GM12875 (cell line): ENCODE measurements at regions not wholly inside any gene's neighbourhood (a gene's known extent, or its start where the extent isn't known, plus 50 kb on each side); places are given as distances from the start of the nearest gene placed in this dataset.
"Not testable (repeated sequence)": the region's sequence is repeated elsewhere in the genome, so short reads cannot be mapped to it uniquely, and the experiment has no call there.

Source experiments
- H3K4me3 ChIP-seq: one replicate; pipeline ENCODE4 v1.5.1; 2011; ENCODE audit warnings: low read depth, low read length, control low read depth
- CTCF ChIP-seq: IDR thresholded peaks from 2 replicates; pipeline ENCODE4 v1.5.1; 2011; ENCODE audit warnings: low read depth, mild to moderate bottlenecking, control low read depth, inconsistent platforms, low read length, moderate library complexity, borderline replicate concordance; ENCODE audit not compliant: insufficient read depth

- peak; percentile 89 for TF ChIP-seq CTCF
- H3K4me3 ChIP-seq, result no peak overlapping the region
Measured at GRCh38 chr14:99995700-99996356, 69.4 kb upstream of the EVL start.

- no peak for TF ChIP-seq CTCF
- H3K4me3 ChIP-seq, result no peak overlapping the region
Measured at GRCh38 chr14:99996951-99997571, 68.2 kb upstream of the EVL start.

- H3K4me3 ChIP-seq, result not testable (repeated sequence)
Measured at GRCh38 chr14:100000398-100000797, 64.8 kb upstream of the EVL start.

GRCh38 chr14:100004392-100004791, 60.8 kb upstream of the EVL start:
- H3K4me3 ChIP-seq, result no peak overlapping the region
- TF ChIP-seq CTCF, result no peak

- no peak overlapping the region for H3K4me3 ChIP-seq
- TF ChIP-seq CTCF, result no peak
Measured at GRCh38 chr14:100007254-100007653, 58.0 kb upstream of the EVL start.

- H3K4me3 ChIP-seq, result not testable (repeated sequence)
Measured at GRCh38 chr14:100009802-100010201, 55.4 kb upstream of the EVL start.

- no peak overlapping the region for H3K4me3 ChIP-seq
- TF ChIP-seq CTCF, result no peak
Measured at GRCh38 chr14:100010679-100011078, 54.5 kb upstream of the EVL start.

- no peak for TF ChIP-seq CTCF
- no peak overlapping the region for H3K4me3 ChIP-seq
Measured at GRCh38 chr14:100011628-100012325, 53.4 kb upstream of the EVL start.
